Common myeloid progenitor, CD34-positive (primary cell): ENCODE measurements at regions not wholly inside any gene's neighbourhood (a gene's known extent, or its start where the extent isn't known, plus 50 kb on each side); places are given as distances from the start of the nearest gene placed in this dataset.

Source experiments
- CTCF ChIA-PET: fragments of 350-600 bp; sonication (Branson Sonifier 250); formaldehyde crosslinking; loops from one replicate; lab custom pipeline; 2021; ENCODE audit warnings: antibody characterized with exemption; lab: Charles Lee
- POLR2A ChIA-PET: fragments of 350-600 bp; sonication (Branson Sonifier 250); formaldehyde crosslinking; loops from one replicate; lab custom pipeline; 2021; ENCODE audit warnings: antibody characterized with exemption; lab: Charles Lee
- DNase-seq, 3 donors: peaks; one replicate each; pipeline versions ENCODE4 v3.0.0 to v3.0.0-alpha.2; 2013
- H3K27ac ChIP-seq, 2 experiments: 1 replicate in 1 of 2; 2 replicates in 1 of 2; pipeline ENCODE4 v1.7.0; 2013; ENCODE audit warnings: inconsistent platforms in 2 of 2, low read length in 2 of 2, mild to moderate bottlenecking in 2 of 2, low read depth in 1 of 2, moderate library complexity in 1 of 2; ENCODE audit not compliant: severe bottlenecking in 2 of 2, insufficient read depth in 1 of 2, poor library complexity in 1 of 2
- H3K27me3 ChIP-seq, 5 experiments: replicated peaks in 2 of 5; 1 replicate in 3 of 5; 2 replicates in 2 of 5; pipeline versions ENCODE4 v1.6.1 to v1.7.0; 2013; ENCODE audit warnings: low read length in 4 of 5, mild to moderate bottlenecking in 2 of 5, moderate library complexity in 2 of 5, inconsistent platforms in 1 of 5; ENCODE audit not compliant: insufficient read depth in 5 of 5, control insufficient read depth in 4 of 5
- H3K36me3 ChIP-seq, 4 experiments: 1 replicate in 2 of 4; 2 replicates in 2 of 4; pipeline versions ENCODE4 v1.6.1 to v1.7.0; 2013; ENCODE audit warnings: low read length in 3 of 4, control low read depth in 1 of 4, mild to moderate bottlenecking in 1 of 4; ENCODE audit not compliant: control insufficient read depth in 4 of 4, insufficient read depth in 4 of 4
- H3K4me1 ChIP-seq, 4 experiments: 1 replicate in 3 of 4; 2 replicates in 1 of 4; pipeline versions ENCODE4 v1.6.1 to v1.7.1; 2013; ENCODE audit warnings: low read length in 3 of 4, mild to moderate bottlenecking in 3 of 4, control low read depth in 1 of 4, inconsistent platforms in 1 of 4, moderate library complexity in 1 of 4; ENCODE audit not compliant: control insufficient read depth in 4 of 4, insufficient read depth in 4 of 4; ENCODE audit errors: control extremely low read depth in 1 of 4
- H3K4me3 ChIP-seq, 7 experiments: 1 replicate in 4 of 7; 2 replicates in 3 of 7; pipeline versions ENCODE4 v1.5.1 to v1.7.0; 2013; ENCODE audit warnings: mild to moderate bottlenecking in 7 of 7, low read length in 6 of 7, moderate library complexity in 6 of 7, inconsistent platforms in 2 of 7, low read depth in 2 of 7, control low read depth in 1 of 7; ENCODE audit not compliant: insufficient read depth in 4 of 7, control insufficient read depth in 1 of 7; ENCODE audit errors: extremely low read depth in 1 of 7
- H3K9me3 ChIP-seq, 5 experiments: 1 replicate in 4 of 5; 2 replicates in 1 of 5; pipeline versions ENCODE4 v1.6.1 to v1.7.1; 2013; ENCODE audit warnings: low read length in 4 of 5, mild to moderate bottlenecking in 2 of 5, inconsistent platforms in 1 of 5, low read depth in 1 of 5, moderate library complexity in 1 of 5; ENCODE audit not compliant: control insufficient read depth in 4 of 5, insufficient read depth in 2 of 5; ENCODE audit errors: control extremely low read depth in 1 of 5
- WGBS: methylation state at CpG from one replicate; pipeline ENCODE4 v1.1.5; 2013; ENCODE audit not compliant: insufficient coverage; 5-methylcytosine and 5-hydroxymethylcytosine counted together

- CTCF ChIA-PET, result no interaction called here
- no peak overlapping the region for H3K4me3 ChIP-seq
- H3K4me1 ChIP-seq, result no peaks in the 10 kb centered on the region
- POLR2A ChIA-PET, result no interaction called here
- no peak for DNase-seq
- H3K27me3 ChIP-seq, result no peaks in the 10 kb centered on the region
- H3K9me3 ChIP-seq, result peaks cover 0 to 2% (median 0%) of the 10 kb centered on the region in 5 experiments
- no peak overlapping the region for H3K27ac ChIP-seq
- no peaks in the 10 kb centered on the region for H3K36me3 ChIP-seq
These were observed 491.1 kb downstream of the BRINP3 start for GRCh38 chr1:189986516-189986915.

GRCh38 chr1:189987509-189987908 lies 490.2 kb downstream of the BRINP3 start:
- POLR2A ChIA-PET, result no interaction called here
- CTCF ChIA-PET, result interaction anchor here (0.6 kb wide), 1 partner anchor 522 kb away, joined by 3 read pairs; no protein-coding TSS in a partner anchor

GRCh38 chr1:189992856-189993255 lies 484.8 kb downstream of the BRINP3 start:
- Histone ChIP-seq H3K9me3 (peaks cover 0 to 14% (median 4%) of the 10 kb centered on the region in 5 experiments), H3K27ac (no peak overlapping the region), H3K4me1 (no peaks in the 10 kb centered on the region), H3K4me3 (no peak overlapping the region), H3K27me3 (no peaks in the 10 kb centered on the region), H3K36me3 (no peaks in the 10 kb centered on the region)
- CTCF ChIA-PET, result no interaction called here
- 89% methylated on average over 12 of the region's 12 CpGs for WGBS
- POLR2A ChIA-PET, result no interaction called here
- no peak for DNase-seq

More at GRCh38 chr1:189987509-189987908, 490.2 kb downstream of the BRINP3 start:
- Histone ChIP-seq H3K27ac (no peak overlapping the region), H3K9me3 (peaks cover 0 to 6% (median under 1%) of the 10 kb centered on the region in 5 experiments), H3K36me3 (no peaks in the 10 kb centered on the region), H3K4me3 (no peak overlapping the region), H3K27me3 (no peaks in the 10 kb centered on the region), H3K4me1 (no peaks in the 10 kb centered on the region)
- 100% methylated on average over 2 of the region's 2 CpGs for WGBS
- no peak for DNase-seq

- Histone ChIP-seq H3K27me3 (no peaks in the 10 kb centered on the region), H3K4me3 (no peak overlapping the region), H3K36me3 (no peaks in the 10 kb centered on the region), H3K27ac (no peak overlapping the region), H3K9me3 (no peaks in the 10 kb centered on the region), H3K4me1 (no peaks in the 10 kb centered on the region)
- CTCF ChIA-PET, result no interaction called here
- POLR2A ChIA-PET, result no interaction called here
- 100% methylated on average over 1 of the region's 3 CpGs for WGBS
- no peak for DNase-seq
These were observed 477.2 kb downstream of the BRINP3 start for GRCh38 chr1:190000365-190000872.

- H3K4me3 ChIP-seq, result no peak overlapping the region
- ChIA-PET POLR2A (no interaction called here), CTCF (no interaction called here)
- no peaks in the 10 kb centered on the region for H3K27me3 ChIP-seq
- no peaks in the 10 kb centered on the region for H3K9me3 ChIP-seq
- H3K27ac ChIP-seq, result no peak overlapping the region
- H3K36me3 ChIP-seq, result no peaks in the 10 kb centered on the region
- WGBS, result 92% methylated on average over 2 of the region's 2 CpGs
- DNase-seq, result no peak
- H3K4me1 ChIP-seq, result no peaks in the 10 kb centered on the region
These were observed 476.5 kb downstream of the BRINP3 start for GRCh38 chr1:190001187-190001586.

- Histone ChIP-seq H3K4me1 (no peaks in the 10 kb centered on the region), H3K4me3 (no peak overlapping the region), H3K27ac (no peak overlapping the region), H3K27me3 (no peaks in the 10 kb centered on the region), H3K9me3 (no peaks in the 10 kb centered on the region), H3K36me3 (no peaks in the 10 kb centered on the region)
- CTCF ChIA-PET, result no interaction called here
- no peak for DNase-seq
- POLR2A ChIA-PET, result no interaction called here
These were observed 474.3 kb downstream of the BRINP3 start for GRCh38 chr1:190003376-190003775.

GRCh38 chr1:190011585-190011984 lies 466.1 kb downstream of the BRINP3 start:
- Histone ChIP-seq H3K4me3 (no peak overlapping the region), H3K9me3 (no peaks in the 10 kb centered on the region), H3K27ac (no peak overlapping the region), H3K4me1 (no peaks in the 10 kb centered on the region), H3K36me3 (no peaks in the 10 kb centered on the region), H3K27me3 (no peaks in the 10 kb centered on the region)
- ChIA-PET CTCF (no interaction called here), POLR2A (no interaction called here)
- WGBS, result no CpG with 5 or more reads among the region's 4 CpGs
- no peak for DNase-seq
